Activated naive CD8-positive, alpha-beta T cell (primary cell): ENCODE measurements at regions not wholly inside any gene's neighbourhood (a gene's known extent, or its start where the extent isn't known, plus 50 kb on each side); places are given as distances from the start of the nearest gene placed in this dataset.

Experiments
- H3K27ac Mint-ChIP-seq: one replicate; pipeline ENCODE4 v1.8.0; 2021; ENCODE audit warnings: mixed read lengths
- H3K27me3 Mint-ChIP-seq: one replicate; pipeline ENCODE4 v1.8.0; 2021; ENCODE audit warnings: mixed read lengths
- H3K36me3 Mint-ChIP-seq: one replicate; pipeline ENCODE4 v1.8.0; 2021; ENCODE audit warnings: mixed read lengths
- H3K4me1 Mint-ChIP-seq: one replicate; pipeline ENCODE4 v1.8.0; 2021; ENCODE audit warnings: low read depth, mixed read lengths
- H3K4me3 Mint-ChIP-seq: one replicate; pipeline ENCODE4 v1.8.0; 2021; ENCODE audit warnings: mild to moderate bottlenecking, mixed read lengths
- H3K9me3 Mint-ChIP-seq: one replicate; pipeline ENCODE4 v1.8.0; 2021; ENCODE audit warnings: low read depth, mixed read lengths

- Mint-ChIP-seq H3K4me1 (no peaks in the 10 kb centered on the region), H3K27me3 (no peaks in the 10 kb centered on the region), H3K36me3 (no peaks in the 10 kb centered on the region), H3K27ac (no peak overlapping the region), H3K9me3 (no peaks in the 10 kb centered on the region), H3K4me3 (no peak overlapping the region)
These were observed 100.1 kb upstream of the PDE3A start for GRCh38 chr12:20268121-20268732.

DNA sequence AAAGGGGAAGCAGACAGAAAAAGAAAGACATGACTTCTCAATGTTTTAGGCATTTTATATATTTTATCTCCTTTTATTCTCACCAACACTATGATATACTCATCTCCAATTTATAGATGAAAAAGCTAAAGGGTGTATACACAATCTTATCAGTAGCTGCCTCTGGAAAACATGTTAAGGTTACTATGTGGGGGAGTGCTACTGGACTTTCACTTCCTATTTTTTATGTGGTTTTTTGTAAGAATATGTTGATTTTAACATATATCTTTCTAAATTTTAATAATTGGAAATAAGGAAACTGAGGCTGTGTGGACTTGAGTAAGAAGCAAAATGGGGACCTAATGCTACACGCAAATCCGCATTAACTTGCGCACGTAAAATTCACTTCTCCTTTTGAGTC, 99.6 kb upstream of the PDE3A start:
- Mint-ChIP-seq H3K27ac (no peak overlapping the region), H3K27me3 (no peaks in the 10 kb centered on the region), H3K4me1 (no peaks in the 10 kb centered on the region), H3K4me3 (no peak overlapping the region), H3K36me3 (no peaks in the 10 kb centered on the region), H3K9me3 (no peaks in the 10 kb centered on the region)

- no peaks in the 10 kb centered on the region for H3K9me3 Mint-ChIP-seq
These were observed 98.8 kb upstream of the PDE3A start for GRCh38 chr12:20269337-20270067.

DNA sequence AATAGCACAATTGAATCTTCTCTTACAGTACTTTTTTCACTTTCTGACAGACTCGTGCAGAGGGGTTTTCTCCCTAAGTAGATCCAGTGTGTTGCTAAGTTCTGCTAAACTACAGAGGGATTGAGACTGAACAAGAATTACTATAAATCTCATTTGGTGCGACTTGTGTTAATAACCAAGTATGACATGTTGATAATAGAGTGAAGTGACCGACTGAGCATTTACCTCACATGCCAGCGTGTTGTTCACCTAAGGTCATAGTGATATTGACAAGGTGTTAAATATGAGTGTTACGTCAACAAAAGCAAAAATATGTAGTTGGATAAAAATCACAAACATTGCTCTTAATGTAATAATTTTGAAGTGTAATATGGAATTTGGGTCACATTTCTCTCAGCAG, 97.8 kb upstream of the PDE3A start:
- no peaks in the 10 kb centered on the region for H3K27me3 Mint-ChIP-seq
- no peaks in the 10 kb centered on the region for H3K9me3 Mint-ChIP-seq
- no peak overlapping the region for H3K4me3 Mint-ChIP-seq
- no peak overlapping the region for H3K27ac Mint-ChIP-seq
- no peaks in the 10 kb centered on the region for H3K36me3 Mint-ChIP-seq
- H3K4me1 Mint-ChIP-seq: no peaks in the 10 kb centered on the region

More at GRCh38 chr12:20269337-20270067, 98.8 kb upstream of the PDE3A start:
- no peaks in the 10 kb centered on the region for H3K36me3 Mint-ChIP-seq
- no peaks in the 10 kb centered on the region for H3K27me3 Mint-ChIP-seq
- H3K4me3 Mint-ChIP-seq: no peak overlapping the region
- no peaks in the 10 kb centered on the region for H3K4me1 Mint-ChIP-seq
- no peak overlapping the region for H3K27ac Mint-ChIP-seq

DNA sequence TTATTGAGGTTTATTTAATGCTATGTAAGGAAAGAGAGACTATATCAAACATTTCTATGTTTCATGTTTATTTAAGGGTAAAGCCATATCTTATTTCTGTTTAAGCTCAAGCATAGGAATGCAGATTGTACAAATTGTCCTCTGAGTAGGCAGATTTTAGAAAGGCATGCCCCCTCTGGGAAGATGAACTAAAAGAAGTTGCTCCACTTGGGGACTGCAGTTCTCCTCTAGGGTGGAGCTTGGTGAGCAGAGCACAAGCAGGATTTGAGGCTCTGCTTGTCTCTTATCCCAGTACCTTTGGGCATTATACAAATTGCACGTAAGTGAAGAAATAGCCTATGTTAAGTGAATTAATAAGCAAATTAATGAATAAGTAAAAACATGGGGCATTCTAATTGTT, 96.2 kb upstream of the PDE3A start:
- Mint-ChIP-seq H3K27me3 (no peaks in the 10 kb centered on the region), H3K9me3 (no peaks in the 10 kb centered on the region), H3K36me3 (no peaks in the 10 kb centered on the region), H3K4me1 (no peaks in the 10 kb centered on the region), H3K27ac (no peak overlapping the region), H3K4me3 (no peak overlapping the region)

- Mint-ChIP-seq H3K4me1 (no peaks in the 10 kb centered on the region), H3K4me3 (no peak overlapping the region), H3K36me3 (no peaks in the 10 kb centered on the region), H3K9me3 (no peaks in the 10 kb centered on the region), H3K27ac (no peak overlapping the region), H3K27me3 (no peaks in the 10 kb centered on the region)
These were observed 95.5 kb upstream of the PDE3A start for GRCh38 chr12:20272801-20273200.

DNA sequence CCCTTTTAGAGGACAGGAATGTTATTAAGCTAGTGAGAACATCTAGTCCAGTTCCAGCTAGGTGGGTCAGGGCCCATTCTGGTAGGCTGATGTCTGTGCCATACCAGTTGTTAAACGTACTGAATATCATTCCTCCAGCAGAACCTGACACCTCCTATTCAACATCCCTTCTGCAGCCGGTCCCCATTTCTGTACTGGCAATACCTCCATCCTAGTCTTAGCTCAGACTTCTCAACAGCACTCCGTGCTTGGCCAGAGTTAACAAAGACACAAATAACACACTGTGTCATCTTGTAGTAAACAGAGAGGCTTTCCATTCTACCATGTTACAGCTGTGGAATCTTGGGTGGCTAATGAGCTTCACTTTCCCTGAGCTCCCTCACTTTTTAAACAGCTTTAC, 94.3 kb upstream of the PDE3A start:
- Mint-ChIP-seq H3K36me3 (no peaks in the 10 kb centered on the region), H3K9me3 (no peaks in the 10 kb centered on the region), H3K27ac (no peak overlapping the region), H3K27me3 (no peaks in the 10 kb centered on the region), H3K4me1 (no peaks in the 10 kb centered on the region), H3K4me3 (no peak overlapping the region)

DNA sequence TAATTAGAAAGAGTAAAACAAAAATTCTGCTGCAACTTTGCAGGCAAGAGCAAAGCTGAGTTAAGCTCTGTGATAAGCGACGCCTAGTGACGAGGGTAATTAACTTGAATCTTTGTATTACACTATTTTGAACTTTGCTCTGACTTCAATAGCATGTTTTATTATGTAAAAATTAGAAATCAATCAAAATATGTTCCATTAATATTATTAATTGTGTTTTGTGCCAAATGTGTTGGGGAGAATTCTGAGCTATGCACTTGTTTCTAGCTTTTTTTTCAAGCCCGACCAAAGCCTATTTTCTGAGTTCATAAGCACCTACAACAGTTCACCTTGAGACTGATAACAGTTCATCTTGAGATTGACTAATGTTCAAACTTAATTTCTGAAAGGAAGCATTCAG, 90.1 kb upstream of the PDE3A start:
- Mint-ChIP-seq H3K4me1 (no peaks in the 10 kb centered on the region), H3K36me3 (no peaks in the 10 kb centered on the region), H3K4me3 (no peak overlapping the region), H3K9me3 (no peaks in the 10 kb centered on the region), H3K27me3 (no peaks in the 10 kb centered on the region), H3K27ac (no peak overlapping the region)

DNA sequence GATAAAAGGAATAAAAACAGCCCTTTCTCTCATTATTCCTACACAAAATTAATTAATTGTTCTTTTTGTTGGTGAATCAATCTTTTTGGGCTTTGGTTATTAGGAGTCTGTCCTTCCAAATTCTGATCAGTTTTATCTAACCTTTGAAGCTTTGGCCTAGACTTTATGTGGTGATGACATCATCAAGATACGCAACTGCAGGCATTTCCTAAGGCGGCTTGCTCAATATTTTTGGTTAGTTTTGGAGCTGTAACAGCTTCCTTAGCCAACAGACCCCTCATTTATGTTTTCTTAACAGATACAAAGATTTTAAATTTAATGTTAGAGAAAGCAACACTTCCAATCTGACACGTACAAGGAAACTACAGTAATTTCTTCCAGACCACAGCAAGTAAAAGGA, 87.8 kb upstream of the PDE3A start:
- Mint-ChIP-seq H3K27ac (no peak overlapping the region), H3K4me1 (no peaks in the 10 kb centered on the region), H3K36me3 (no peaks in the 10 kb centered on the region)

GRCh38 chr12:20282401-20282800, 85.9 kb upstream of the PDE3A start:
- Mint-ChIP-seq H3K9me3 (no peaks in the 10 kb centered on the region), H3K27ac (no peak overlapping the region), H3K27me3 (peaks cover 2% of the 10 kb centered on the region), H3K36me3 (no peaks in the 10 kb centered on the region), H3K4me1 (no peaks in the 10 kb centered on the region), H3K4me3 (no peak overlapping the region)

More for the DNA sequence above, 87.8 kb upstream of the PDE3A start:
- Mint-ChIP-seq H3K4me3 (no peak overlapping the region), H3K27me3 (peaks cover 2% of the 10 kb centered on the region), H3K9me3 (no peaks in the 10 kb centered on the region)

GRCh38 chr12:20283482-20283881, 84.9 kb upstream of the PDE3A start:
- Mint-ChIP-seq H3K9me3 (no peaks in the 10 kb centered on the region), H3K4me1 (no peaks in the 10 kb centered on the region), H3K27me3 (peaks cover 2% of the 10 kb centered on the region), H3K27ac (no peak overlapping the region), H3K4me3 (no peak overlapping the region), H3K36me3 (no peaks in the 10 kb centered on the region)

- Mint-ChIP-seq H3K27ac (no peak overlapping the region), H3K4me1 (no peaks in the 10 kb centered on the region), H3K9me3 (peaks cover 2% of the 10 kb centered on the region), H3K27me3 (no peaks in the 10 kb centered on the region), H3K36me3 (no peaks in the 10 kb centered on the region), H3K4me3 (no peak overlapping the region)
These were observed 78.8 kb upstream of the PDE3A start for GRCh38 chr12:20289520-20289919.

- Mint-ChIP-seq H3K36me3 (no peaks in the 10 kb centered on the region), H3K27me3 (peaks cover 1% of the 10 kb centered on the region), H3K4me3 (no peak overlapping the region), H3K4me1 (no peaks in the 10 kb centered on the region), H3K9me3 (peaks cover 14% of the 10 kb centered on the region), H3K27ac (no peak overlapping the region)
These were observed 67.9 kb upstream of the PDE3A start for GRCh38 chr12:20300457-20300856.

- H3K36me3 Mint-ChIP-seq: no peaks in the 10 kb centered on the region
- H3K4me1 Mint-ChIP-seq: no peaks in the 10 kb centered on the region
- no peak overlapping the region for H3K4me3 Mint-ChIP-seq
- peaks cover 16% of the 10 kb centered on the region for H3K9me3 Mint-ChIP-seq
- no peak overlapping the region for H3K27ac Mint-ChIP-seq
- peaks cover 1% of the 10 kb centered on the region for H3K27me3 Mint-ChIP-seq
These were observed 62.9 kb upstream of the PDE3A start for GRCh38 chr12:20305470-20305869.

GRCh38 chr12:20309504-20310148, 58.7 kb upstream of the PDE3A start:
- no peaks in the 10 kb centered on the region for H3K4me1 Mint-ChIP-seq

More at GRCh38 chr12:20309504-20310148, 58.7 kb upstream of the PDE3A start:
- H3K27ac Mint-ChIP-seq: no peak overlapping the region
- H3K9me3 Mint-ChIP-seq: peaks cover 16% of the 10 kb centered on the region
- no peak overlapping the region for H3K4me3 Mint-ChIP-seq
- no peaks in the 10 kb centered on the region for H3K27me3 Mint-ChIP-seq
- no peaks in the 10 kb centered on the region for H3K36me3 Mint-ChIP-seq
